HG03095 (cell line): ENCODE measurements at regions not wholly inside any gene's neighbourhood (a gene's known extent, or its start where the extent isn't known, plus 50 kb on each side); places are given as distances from the start of the nearest gene placed in this dataset.
"Not testable (repeated sequence)": the region's sequence is repeated elsewhere in the genome, so short reads cannot be mapped to it uniquely, and the experiment has no call there.

Source experiments
- ATAC-seq: cut with Tn5 transposase; IDR thresholded peaks from one replicate; pipeline ENCODE4 v1.9.1; 2021; ENCODE audit warnings: moderate library complexity; ENCODE audit not compliant: unreplicated experiment

DNA sequence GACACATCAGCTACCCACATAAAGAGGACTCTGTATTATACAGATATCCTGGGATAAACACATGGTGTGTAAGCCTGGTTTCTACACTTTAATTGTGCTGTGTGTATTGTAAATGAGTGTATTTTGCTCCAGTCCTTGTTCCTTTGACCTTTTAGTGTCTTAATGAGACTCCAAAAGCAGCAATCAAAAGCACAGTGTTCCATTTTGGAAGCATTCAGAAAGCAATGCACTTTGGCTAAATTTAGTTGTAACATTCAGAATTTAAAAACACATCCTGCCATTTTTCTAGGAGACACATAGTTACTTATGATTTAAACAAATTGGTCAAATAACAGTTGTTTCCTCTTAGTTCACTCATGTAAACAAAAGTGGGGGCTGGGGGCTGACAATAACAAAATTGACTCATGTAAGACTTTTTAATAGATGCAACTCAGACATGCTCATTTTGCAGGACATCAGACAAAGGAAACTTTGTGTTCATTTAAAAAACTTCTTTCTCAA is 122.2 kb downstream of the GPR37 start:
- ATAC-seq = no peak

DNA sequence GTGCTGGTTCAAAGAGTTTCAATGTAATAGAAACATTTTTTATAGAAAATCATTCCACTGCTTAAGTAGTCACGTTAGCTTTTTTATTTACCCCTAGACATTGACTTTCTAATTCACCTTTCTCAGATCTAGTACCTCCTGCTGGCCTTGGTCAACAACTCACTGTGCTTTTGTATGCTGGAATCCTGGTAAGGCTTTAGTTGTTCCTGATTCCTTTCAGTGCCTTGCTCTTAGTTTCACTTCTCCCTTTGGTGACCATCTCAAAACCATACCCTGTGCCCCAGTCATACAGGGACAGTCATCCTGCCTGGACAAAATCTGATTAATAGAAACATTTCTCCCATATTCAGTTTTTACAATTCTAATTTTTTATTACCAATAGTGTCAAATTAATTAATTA is 130.2 kb downstream of the GPR37 start:
- no peak for ATAC-seq

DNA sequence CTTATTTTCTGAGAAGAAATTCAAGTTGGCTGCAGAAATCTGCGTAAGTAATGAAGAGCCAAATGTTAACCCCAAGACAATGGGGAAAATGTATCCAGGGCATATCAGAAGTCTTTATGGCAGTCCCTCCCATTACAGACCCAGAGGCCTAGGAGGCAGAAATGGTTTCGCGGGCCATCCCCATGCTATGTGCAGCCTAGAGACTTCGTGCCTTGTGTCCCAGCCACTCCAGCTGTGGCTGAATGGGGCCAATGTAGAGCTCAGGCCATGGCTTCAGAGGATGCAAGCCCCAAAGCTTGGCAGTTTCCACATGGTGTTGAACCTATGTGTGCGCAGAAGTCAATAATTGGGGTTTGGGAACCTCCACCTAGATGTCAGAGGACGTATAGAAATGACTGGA is 131.9 kb downstream of the GPR37 start:
- no peak for ATAC-seq

DNA sequence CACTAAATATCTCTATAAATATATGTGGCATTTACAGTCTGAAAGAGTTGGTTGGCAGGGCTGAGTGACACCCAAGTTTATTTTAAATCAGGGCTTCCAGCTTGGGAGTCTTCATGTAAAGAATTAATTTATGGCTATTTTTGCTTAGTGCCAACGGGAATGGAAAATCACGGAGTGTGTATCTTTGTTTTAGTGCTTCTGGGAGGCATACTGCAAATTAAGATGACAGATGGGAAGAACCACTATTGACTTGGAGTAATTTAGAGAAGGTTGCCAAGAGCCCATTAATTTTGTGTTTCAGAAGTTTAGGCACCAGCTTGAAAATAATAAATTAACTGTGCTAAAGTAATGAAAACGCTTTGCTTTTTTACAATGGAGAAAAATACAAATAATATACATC is 135.2 kb downstream of the GPR37 start:
- ATAC-seq = no peak

DNA sequence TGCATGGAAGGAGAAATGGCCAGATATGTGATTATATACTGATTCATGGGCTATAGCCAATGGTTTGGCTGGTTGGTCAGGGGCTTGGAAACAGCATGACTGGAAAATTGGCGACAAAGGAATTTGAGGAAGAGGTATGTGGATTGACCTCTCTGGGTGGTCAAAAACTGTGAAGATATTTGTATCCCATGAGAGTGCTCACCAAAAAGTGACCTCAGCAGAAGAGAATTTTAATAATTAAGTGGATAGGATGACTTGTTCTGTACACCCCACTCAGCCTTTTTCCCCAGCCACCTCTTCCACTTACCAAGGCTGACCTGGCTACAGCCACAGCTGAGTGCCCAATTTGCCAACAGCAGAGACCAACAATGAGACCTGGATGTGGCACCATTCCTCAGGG is 146.7 kb downstream of the GPR37 start:
- no peak for ATAC-seq

DNA sequence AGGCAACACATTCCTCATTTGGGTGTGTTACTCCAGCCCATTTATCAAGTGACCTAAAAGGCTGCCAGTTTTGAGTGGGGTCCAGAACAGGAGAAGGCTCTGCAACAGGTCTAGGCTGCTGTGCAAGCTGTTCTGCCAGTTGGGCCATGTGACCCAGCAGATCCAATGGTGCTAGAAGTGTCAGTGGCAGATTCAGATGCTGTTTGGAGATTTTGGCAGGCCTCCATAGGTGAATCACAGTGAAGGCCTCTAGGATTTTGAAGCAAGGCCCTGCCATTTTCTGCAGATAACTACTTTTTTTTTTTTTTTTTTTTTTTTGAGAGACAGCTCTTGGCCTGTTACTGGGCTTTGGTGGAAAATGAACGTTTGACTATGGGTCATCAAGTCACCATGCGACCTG is 147.5 kb downstream of the GPR37 start:
- ATAC-seq = not testable (repeated sequence)

DNA sequence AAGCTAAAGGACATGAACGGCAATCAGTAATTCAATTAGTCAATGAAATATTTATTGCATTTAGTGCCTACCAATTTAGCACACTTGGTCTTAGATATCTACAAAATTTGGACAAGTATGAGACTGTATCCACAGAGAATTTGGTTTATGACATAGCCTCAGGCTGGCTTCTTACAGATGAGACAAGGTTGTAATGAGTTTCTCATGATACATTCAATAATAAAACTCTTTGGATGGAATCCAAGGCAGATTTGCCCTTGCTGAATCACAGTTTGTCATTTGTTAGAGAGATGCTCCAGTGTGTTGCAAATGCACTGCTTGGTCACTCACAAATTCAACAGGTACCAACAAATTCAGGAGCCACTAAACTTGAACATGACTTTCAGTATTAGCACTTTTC is 162.5 kb downstream of the GPR37 start:
- no peak for ATAC-seq

DNA sequence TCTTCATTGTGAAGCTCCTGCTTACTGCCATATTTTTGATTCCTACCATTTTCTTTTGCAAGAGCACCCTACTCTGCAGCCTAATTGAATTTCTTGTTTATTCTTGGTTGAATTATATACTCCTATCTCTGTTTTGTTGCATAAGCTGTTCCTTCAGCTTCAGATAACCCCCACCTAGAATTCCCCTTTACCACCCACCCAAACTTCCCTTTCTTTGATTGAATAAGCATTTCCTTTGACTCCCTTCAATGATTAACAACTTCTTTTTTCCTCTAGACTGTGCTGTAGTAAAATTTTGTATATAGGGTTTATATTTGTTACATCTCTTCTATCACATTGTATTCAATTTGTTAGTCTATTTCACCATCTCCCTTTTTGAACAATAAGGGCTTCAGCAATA is 168.1 kb downstream of the GPR37 start:
- no peak for ATAC-seq

DNA sequence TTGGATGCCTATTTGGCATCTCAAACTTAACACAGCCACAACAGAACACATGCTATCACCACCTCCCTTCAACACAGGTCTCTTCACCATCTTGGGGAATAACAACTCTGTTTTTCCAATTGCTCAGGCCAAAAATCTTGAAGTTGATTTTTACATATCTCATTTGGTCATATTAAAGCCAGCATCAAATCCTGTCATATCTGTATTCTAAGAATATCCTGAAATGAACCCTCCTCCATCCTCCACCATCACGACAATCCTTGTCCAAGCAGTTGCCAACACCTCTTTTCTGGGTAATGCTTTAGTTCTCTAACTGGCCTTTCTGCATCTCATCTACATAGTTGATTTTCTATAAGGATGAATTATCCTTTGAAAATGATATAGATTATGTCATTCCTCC is 168.7 kb downstream of the GPR37 start:
- ATAC-seq = no peak

DNA sequence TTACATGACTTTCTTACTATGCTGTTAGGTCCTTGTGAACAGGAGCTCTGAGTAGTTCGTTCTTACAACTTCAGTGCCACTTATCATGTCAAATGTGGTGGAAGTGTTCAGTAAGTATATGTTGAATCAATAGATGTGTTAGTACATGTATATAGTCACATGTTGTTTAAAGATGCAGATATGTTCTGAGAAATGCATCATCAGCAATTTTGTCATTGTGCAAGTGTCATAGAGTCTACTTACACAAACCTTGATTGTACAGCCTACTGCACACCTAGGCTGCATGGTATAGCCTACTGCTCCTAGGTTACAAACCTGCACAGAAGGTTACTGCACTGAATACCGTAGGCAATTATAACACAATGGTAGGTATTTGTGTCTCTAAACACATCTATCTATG is 174.8 kb downstream of the GPR37 start:
- ATAC-seq = no peak

DNA sequence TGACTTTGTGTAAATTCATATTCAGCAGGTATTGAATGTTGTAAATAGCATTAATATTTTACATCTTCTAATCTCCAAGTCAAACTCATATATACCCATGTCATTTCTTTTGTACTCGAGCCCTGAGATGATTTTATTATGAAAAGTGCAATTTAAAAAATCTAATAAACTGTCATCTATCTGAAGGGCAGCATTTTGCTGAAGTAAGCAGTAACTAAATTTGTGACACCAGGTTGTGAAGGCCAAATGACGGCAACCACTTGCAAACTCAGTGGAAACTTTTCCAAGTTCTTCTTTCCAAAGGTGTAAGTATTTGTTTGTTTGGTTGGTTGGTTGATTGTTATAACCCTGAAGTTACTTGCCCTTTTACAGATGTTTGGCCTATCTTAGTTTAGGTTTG is 188.3 kb downstream of the GPR37 start:
- no peak for ATAC-seq

DNA sequence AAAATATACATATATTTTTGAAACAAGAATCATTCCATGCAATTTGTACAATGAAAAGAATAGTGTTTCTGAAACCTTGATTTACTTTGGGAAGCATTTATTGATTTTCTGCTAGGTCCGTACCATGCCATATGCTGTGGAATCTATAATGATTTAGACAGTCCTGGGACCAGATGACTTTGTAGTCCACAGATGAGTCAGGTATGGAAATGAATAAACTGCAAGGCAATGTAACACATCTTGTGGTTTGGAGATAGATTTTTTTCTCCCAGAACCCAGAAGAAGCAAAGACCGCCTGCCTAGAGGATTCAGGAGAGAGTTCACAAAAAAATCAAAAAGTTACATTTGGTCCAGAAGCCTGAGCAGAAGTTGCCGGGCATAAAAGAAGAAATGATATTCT is 190.4 kb downstream of the GPR37 start:
- no peak for ATAC-seq

DNA sequence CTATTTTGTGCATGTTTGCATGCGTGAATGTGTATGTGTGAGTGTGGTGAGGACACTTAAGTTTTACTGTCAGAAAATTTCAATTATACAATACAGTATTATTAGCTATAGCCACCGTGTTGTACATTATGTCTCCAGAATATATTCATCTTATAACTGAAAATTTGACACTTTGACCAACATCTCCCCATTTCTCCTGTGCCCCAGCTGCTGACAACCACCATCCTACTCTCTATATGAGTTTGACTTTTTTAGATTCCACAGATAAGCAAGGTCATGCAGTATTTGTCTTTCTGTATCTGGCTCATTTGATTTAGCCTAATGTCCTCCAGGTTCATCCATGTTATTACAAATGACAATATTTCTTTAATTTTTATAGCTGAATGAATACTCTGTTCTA is 195.0 kb downstream of the GPR37 start:
- ATAC-seq = no peak

DNA sequence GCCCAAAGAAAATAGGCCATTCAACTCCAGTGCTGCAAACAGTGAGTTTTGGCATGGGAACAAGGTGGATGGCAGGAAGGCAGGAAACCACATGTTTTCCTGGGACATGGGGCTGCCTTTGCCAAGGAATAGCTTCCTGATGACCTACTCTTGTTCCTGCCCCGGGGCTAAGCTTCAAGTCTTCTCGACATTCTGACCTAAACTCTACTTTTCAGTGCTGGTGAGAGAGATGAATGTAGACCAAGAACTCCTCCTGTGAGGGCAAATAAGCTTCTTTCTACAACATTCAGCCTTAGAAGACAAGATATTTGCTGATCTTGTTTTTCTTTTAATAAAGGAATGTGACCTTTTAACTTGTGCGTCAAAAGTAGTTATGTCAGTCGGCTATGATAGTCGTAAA is 199.0 kb downstream of the GPR37 start:
- no peak for ATAC-seq

DNA sequence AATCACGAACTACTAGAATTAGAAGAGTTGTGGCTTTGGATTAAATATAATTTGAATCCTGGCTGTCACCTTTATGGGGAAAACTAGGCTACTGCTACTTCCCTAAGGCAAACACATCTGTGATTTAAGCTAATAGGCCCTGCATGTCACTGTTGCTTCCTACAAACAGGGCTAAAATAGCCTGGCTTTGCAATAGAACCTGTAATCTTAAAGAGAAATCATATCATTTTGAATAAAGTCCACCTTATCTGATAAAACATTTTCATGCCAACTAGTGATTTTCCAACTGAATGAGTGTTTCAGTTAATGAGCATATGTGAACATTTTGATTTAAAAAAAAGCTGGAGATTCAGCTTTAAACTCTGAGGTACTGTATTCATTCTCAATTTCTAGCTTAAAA is 208.0 kb downstream of the GPR37 start:
- no peak for ATAC-seq

DNA sequence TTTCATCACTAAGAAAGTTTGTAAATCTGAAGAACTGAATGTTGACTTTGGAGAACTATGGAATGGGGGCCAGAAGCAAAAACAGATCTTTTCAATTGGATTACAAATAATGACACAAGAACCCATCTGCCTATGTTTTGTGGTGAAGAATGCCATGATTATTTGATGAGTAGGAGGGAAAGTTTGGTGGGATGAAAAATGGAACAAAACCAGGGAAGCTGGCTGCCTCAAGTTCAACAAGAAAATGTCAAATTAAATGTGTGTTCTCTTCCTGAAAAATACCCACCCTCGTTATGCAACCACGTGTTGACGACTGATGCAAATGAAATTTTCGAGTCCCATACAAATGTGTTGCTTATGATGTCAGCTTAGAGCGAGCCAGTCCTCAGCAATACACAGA is 208.5 kb downstream of the GPR37 start:
- ATAC-seq = no peak

DNA sequence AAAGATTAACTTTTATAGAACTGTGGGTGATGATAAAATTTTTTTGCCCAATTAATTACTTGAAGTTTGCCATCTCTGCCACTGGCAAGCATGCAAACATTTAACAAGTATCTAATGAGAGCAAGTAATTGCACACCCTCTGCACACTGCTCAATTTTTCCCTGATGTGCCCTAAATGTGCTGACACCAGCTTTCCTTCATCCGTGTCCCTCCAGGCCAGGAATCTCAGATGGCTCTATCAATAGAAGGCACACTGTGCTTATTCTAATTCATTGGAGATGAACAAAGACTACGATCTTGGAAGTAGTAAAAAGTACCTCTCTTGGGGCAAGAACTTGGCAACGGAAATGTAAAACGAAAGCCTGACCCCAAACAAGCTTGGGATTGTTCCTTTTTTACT is 212.1 kb downstream of the GPR37 start:
- no peak for ATAC-seq

DNA sequence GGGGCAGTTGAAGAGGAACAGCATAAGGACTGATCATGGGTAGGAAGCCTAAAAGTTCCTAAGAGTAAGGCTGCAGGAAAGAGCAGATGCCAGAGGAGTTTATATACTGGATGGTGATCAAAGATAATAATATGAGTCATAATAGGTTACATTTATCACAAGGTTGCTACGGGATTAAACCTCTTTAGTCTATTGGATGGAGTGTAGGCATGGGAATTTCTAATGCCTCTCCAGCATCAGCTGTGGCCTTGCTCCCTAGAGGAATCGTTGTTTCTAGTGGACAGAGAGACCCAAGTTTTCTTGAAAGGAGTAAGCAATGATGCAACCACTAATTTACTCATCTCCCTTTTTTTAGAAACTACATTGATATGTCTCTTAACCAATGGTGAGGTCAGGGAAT is 213.4 kb downstream of the GPR37 start:
- no peak for ATAC-seq

DNA sequence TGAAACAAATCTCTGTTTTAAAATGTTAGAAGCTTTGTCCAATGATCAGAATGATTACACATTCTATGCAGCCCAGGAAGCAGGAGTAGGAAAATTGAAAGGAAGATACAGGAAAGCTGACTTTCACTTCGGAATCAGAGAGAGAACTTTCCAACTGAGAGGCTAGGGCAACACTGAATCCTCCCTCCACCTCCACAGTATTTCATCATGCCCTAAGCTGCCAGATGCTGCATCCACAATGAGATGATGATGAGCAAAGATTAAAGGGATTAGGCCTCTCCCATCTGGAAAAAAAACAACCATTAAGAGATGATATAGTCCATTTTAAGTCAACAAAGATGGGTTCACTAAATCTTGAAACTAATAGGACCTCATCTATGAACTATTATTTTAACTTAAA is 215.6 kb downstream of the GPR37 start:
- ATAC-seq = no peak

DNA sequence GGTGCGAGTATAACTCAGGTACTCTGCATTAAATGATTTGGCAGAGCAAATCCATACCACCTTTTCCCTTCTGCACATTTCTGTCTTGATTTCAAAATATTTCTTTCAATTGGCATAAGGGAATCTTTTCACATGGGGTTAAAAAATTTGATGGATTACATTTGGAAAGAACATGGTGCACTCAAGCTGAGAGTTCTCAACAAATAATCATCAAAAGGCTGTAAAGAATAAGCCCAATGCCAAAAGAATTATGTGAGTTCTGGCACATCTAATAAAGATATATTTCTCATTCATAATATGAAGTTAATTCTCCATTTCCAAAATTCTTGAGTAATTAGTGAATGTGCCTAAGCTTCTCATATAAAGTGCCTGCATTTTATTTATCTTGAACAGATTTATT is 223.1 kb downstream of the GPR37 start:
- no peak for ATAC-seq

DNA sequence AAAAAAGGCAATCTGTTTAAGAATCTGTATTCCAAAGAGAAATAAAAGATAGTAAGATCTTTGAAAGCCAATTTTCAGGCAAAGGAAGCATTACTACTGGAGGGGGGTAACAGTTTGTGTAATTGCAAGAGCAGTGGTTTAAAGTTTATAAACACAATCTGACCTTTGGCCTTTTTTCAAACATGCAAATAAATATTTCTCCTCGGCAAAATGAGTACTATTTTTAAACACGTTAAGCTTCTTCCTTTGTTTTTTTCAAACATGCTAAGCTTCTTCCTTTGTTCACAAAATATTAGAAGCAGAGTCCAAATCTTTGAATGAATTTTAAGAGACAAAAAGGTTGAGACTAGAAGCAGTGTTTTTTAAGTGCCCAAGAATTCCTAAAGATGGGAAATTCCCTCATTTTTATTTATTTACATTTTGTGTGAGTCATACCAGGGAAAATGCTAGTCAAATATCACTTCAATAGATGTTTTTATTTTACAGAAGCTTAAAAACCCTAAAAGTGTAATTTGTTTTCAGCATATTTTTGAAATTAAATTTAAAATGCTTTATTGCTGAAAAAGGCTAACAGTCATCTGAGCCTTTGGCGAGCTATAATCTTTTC is 229.3 kb downstream of the GPR37 start:
- no peak for ATAC-seq

DNA sequence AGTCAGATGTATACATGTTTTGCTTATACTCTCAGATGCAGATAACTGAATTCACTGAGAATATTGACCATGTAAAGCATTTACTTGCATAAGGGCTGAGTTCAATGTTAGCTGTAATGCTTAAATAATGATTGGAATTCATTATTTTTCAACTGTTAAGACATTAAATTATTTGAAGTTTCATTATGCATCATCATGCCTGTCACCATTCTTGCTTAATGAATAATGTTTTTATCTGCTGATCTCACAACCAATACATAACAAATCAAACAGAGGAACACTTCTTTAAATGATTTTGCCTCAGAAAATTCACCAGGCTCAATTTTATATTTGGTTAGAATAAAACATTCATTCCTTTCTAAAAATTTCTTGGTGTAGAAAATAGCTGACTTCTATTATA is 233.4 kb downstream of the GPR37 start:
- no peak for ATAC-seq

DNA sequence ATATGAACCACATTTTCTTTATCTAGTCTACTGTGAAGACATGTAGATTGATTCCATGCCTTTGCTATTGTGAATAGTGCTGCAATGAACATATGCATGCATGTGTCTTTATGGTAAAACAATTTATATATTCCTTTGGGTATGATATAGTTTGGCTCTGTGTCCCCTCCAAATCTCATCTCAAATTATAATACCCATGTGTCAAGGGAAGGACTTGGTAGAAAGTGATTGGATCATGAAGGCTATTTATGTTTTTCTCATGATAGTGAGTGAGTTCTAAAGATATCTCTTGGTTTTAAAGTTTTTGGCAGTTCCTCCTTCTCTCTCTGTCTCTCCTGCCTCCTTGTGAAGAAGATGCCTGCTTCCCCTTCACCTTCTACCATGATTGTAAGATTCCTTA is 248.7 kb downstream of the GPR37 start:
- ATAC-seq = no peak
